Cardiac muscle cell (in vitro differentiated cells and primary cell): ENCODE measurements at regions not wholly inside any gene's neighbourhood (a gene's known extent, or its start where the extent isn't known, plus 50 kb on each side); places are given as distances from the start of the nearest gene placed in this dataset.
A peak's percentile ranks its signal among the peaks of the same experiment; 100 is the strongest.

Experiments used
- DNase-seq, 2 donors: peaks; one replicate each; pipeline versions ENCODE4 v3.0.0 to v3.0.0-alpha.2; 2010 to 2017; ENCODE audit warnings: low read depth in 1 of 2, low spot score in 1 of 2
- H3K27ac ChIP-seq: fragments of 200-600 bp; sonication (generic); 2 replicates; pipeline ENCODE4 v1.5.1; 2016
- H3K27me3 ChIP-seq: fragments of 200-600 bp; sonication (generic); 2 replicates; pipeline ENCODE4 v1.6.0; 2016; ENCODE audit warnings: control low read depth
- H3K36me3 ChIP-seq: fragments of 200-600 bp; sonication (generic); 2 replicates; pipeline ENCODE4 v1.5.1; 2016; ENCODE audit warnings: control low read depth
- H3K4me1 ChIP-seq: fragments of 200-600 bp; sonication (generic); 2 replicates; pipeline ENCODE4 v1.8.1; 2017; ENCODE audit warnings: low read depth, mild to moderate bottlenecking, mixed run types
- H3K4me3 ChIP-seq: fragments of 200-600 bp; sonication (generic); 2 replicates; pipeline ENCODE4 v1.5.1; 2016; ENCODE audit warnings: mild to moderate bottlenecking
- H3K9me3 ChIP-seq: fragments of 200-600 bp; sonication (generic); 2 replicates; pipeline ENCODE4 v1.5.1; 2017; ENCODE audit warnings: low read depth, mild to moderate bottlenecking, control low read depth
- CTCF ChIP-seq: IDR thresholded peaks from 2 replicates; pipeline ENCODE4 v1.5.1; 2012; ENCODE audit warnings: low read depth, mild to moderate bottlenecking, low read length

GRCh38 chr15:56538901-56539545 is 74.1 kb upstream of the MNS1 start:
- no peak for TF ChIP-seq CTCF
- Histone ChIP-seq H3K4me1 (peaks cover 1% of the 10 kb centered on the region), H3K27ac (no peak overlapping the region), H3K9me3 (no peaks in the 10 kb centered on the region), H3K27me3 (no peaks in the 10 kb centered on the region), H3K4me3 (no peak overlapping the region), H3K36me3 (no peaks in the 10 kb centered on the region)
- no peak for DNase-seq

- no peak overlapping the region for H3K27ac ChIP-seq
- H3K36me3 ChIP-seq = no peaks in the 10 kb centered on the region
- no peaks in the 10 kb centered on the region for H3K27me3 ChIP-seq
- H3K4me1 ChIP-seq = peaks cover 13% of the 10 kb centered on the region
- no peak for TF ChIP-seq CTCF
- peak in 1 of 2 donors; percentile 3 for DNase-seq
- H3K9me3 ChIP-seq = no peaks in the 10 kb centered on the region
- no peak overlapping the region for H3K4me3 ChIP-seq
Observed at GRCh38 chr15:56537881-56538280, 72.9 kb upstream of the MNS1 start.

GRCh38 chr15:56534728-56535127 is 69.8 kb upstream of the MNS1 start:
- Histone ChIP-seq H3K9me3 (no peaks in the 10 kb centered on the region), H3K4me3 (no peak overlapping the region), H3K36me3 (no peaks in the 10 kb centered on the region), H3K27me3 (no peaks in the 10 kb centered on the region), H3K27ac (no peak overlapping the region), H3K4me1 (peaks cover 20% of the 10 kb centered on the region)
- no peak for DNase-seq
- TF ChIP-seq CTCF = no peak

- H3K27ac ChIP-seq = peak overlapping the region; percentile 69
- peaks cover 20% of the 10 kb centered on the region for H3K4me1 ChIP-seq
- H3K36me3 ChIP-seq = no peaks in the 10 kb centered on the region
- peak in 1 of 2 donors; percentile 14 for DNase-seq
- no peaks in the 10 kb centered on the region for H3K9me3 ChIP-seq
- no peak for TF ChIP-seq CTCF
- no peak overlapping the region for H3K4me3 ChIP-seq
- H3K27me3 ChIP-seq = no peaks in the 10 kb centered on the region
Observed at GRCh38 chr15:56533731-56534403, 68.9 kb upstream of the MNS1 start.

GRCh38 chr15:56532721-56533460 is 68.0 kb upstream of the MNS1 start:
- H3K36me3 ChIP-seq = no peaks in the 10 kb centered on the region
- H3K4me1 ChIP-seq = peaks cover 20% of the 10 kb centered on the region
- TF ChIP-seq CTCF = no peak
- peak overlapping the region; percentile 69 for H3K27ac ChIP-seq
- no peaks in the 10 kb centered on the region for H3K27me3 ChIP-seq
- DNase-seq = peak in 1 of 2 donors; percentile 13
- H3K4me3 ChIP-seq = no peak overlapping the region
- no peaks in the 10 kb centered on the region for H3K9me3 ChIP-seq
